OCI-M1 (cell line): ENCODE measurements at regions not wholly inside any gene's neighbourhood (a gene's known extent, or its start where the extent isn't known, plus 50 kb on each side); places are given as distances from the start of the nearest gene placed in this dataset.
"Not testable (repeated sequence)": the region's sequence is repeated elsewhere in the genome, so short reads cannot be mapped to it uniquely, and the experiment has no call there.

Source experiments
- DNase-seq: peaks from one replicate; lab custom pipeline; 2025; lab: John Stamatoyannopoulos, UW

- no peak for DNase-seq
These were observed 145.9 kb downstream of the ALX1 start for GRCh38 chr12:85425926-85426325.

- DNase-seq = not testable (repeated sequence)
These were observed 153.1 kb downstream of the ALX1 start for GRCh38 chr12:85433148-85433547.

GRCh38 chr12:85440271-85440670 lies 160.3 kb downstream of the ALX1 start:
- DNase-seq = peak; percentile 30

DNA sequence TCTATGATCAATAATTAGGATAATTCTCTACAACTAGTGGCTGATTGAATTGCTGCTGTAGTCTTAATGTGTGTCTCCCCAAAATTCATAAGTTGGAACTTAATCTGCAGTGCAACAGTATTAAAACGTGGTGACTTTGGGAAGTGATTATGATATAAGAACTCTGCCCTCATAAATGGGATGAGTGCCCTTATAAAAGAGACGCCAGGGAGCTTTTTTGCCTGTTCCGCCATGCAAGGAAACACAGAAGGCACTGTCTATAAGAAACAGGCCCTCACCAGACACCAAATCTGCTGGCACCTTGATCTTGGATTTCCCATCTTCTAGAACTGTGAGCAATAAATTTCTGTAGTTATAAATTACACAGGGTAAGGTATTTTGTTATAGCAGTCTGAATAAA lies 161.0 kb downstream of the ALX1 start:
- DNase-seq = no peak

DNA sequence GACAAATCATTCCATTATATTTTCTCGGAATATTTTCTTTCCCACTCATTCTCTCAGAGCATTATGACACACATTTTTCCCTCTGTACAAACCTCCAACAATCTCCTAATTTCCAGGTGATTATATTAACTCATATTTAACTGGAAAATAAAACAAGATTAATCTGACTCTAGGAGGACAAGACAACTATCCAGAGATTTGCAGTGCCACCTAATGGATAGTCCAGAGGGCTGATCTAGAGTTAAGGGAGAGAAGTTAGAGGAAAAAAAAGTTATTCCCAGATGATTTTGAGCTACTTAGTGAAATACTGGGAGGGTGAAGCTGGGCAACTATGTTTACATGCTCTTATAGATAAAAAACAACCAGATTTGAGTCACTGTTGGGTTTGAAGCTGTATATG lies 161.7 kb downstream of the ALX1 start:
- peak; percentile 25 for DNase-seq

GRCh38 chr12:85445060-85445938 lies 165.3 kb downstream of the ALX1 start:
- DNase-seq = no peak

GRCh38 chr12:85448031-85448430 lies 168.0 kb downstream of the ALX1 start:
- DNase-seq = peak; percentile 41

GRCh38 chr12:85448548-85449139 lies 168.6 kb downstream of the ALX1 start:
- peak; percentile 71 for DNase-seq

DNA sequence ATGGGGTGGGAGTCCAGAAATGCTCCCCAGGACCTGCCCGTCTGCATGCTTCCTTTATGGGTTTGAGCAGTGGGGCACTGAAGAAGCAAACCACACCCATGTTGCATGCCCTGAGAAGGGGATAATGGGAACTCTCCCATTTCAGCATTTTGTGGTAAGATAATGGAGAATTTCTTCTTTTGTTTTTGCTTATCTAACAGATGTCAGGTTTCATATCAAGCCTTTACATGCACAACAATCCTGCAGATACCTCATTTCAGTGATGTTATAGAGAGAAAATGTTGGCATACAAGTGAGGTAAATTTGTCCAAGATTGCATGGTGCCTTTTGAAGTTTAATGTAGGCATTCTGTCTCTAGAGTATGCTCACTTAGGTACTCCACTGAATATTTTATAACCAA lies 177.0 kb downstream of the ALX1 start:
- peak; percentile 92 for DNase-seq

- DNase-seq = no peak
These were observed 181.1 kb downstream of the ALX1 start for GRCh38 chr12:85461127-85461526.

GRCh38 chr12:85462888-85463287 lies 182.9 kb downstream of the ALX1 start:
- no peak for DNase-seq

- DNase-seq = no peak
These were observed 186.9 kb downstream of the ALX1 start for GRCh38 chr12:85466890-85467289.

DNA sequence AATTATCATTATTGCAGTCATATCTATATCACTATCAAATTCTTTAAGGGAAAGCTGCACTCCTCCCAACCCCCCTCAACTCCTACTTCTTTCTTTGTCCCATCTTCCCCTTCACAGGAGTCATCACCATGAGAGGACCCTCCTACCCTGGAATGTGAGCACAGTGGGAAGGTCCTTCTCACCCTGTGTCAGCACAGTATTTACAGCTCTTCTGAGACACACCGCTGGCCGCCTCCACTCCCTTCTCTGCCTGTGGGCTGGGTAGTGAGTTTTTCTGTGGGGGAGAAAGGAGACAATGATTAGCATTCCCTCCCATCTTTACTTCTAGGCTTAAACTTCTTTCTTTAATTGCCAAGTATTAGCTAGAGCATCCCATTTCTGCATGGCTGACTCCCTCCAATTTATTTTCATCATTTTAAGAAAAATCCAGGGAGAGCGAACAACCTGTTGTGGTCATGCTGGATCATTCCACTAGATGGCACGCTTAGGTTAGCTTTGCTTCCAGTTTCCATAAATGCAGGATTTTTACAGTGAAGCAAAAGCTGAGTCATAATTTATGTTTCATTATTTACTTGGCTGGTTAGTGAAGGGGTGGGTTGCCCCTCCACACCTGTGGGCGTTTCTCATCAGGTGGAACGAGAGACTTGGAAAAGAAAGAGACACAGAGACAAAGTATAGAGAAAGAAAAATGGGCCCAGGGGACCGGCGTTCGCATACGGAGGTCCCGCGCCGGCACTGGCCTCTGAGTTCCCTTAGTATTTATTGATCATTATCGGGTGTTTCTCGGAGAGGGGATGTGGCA lies 188.5 kb downstream of the ALX1 start:
- DNase-seq = peak; percentile 86

GRCh38 chr12:85469158-85470086 lies 189.4 kb downstream of the ALX1 start:
- DNase-seq = peak; percentile 80

DNA sequence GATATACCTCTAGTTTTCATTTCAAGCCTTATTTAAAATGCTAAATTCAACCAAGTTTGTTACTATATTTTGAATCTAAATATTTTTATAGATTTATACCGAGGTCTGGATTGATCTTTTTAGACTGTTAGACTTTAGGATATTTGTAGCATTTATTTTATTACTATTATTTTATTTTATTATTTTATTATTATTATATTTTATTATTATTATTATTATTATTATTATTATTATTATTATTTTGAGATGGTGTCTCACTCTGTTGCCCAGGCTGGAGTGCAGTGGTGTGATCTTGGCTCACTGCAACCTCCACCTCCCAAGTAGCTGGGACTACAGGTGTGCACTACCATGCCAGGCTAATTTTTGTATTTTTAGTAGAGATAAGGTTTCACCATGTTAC lies 195.3 kb downstream of the ALX1 start:
- DNase-seq = not testable (repeated sequence)

DNA sequence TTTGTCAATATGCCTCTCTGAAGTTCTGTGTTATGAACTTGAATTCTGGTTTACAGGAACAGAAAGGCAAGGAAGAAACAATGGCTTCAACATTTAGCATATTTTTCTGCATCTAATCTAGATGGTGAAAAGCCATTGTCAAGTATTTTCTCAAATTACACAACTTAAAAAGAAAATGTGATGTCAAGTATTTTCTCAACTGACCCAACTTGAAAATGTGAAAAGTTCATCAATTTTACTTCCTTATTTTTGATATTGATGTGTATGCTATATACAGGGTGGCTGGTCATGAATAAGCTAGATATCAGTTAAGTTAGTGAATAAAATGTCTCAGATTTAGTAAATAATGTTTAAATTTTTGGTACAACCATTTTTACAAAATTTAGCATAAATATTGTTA lies 196.7 kb downstream of the ALX1 start:
- peak; percentile 53 for DNase-seq

GRCh38 chr12:85484387-85484786 lies 204.4 kb downstream of the ALX1 start:
- no peak for DNase-seq

- no peak for DNase-seq
These were observed 209.2 kb downstream of the ALX1 start for GRCh38 chr12:85489194-85489593.

- DNase-seq = no peak
These were observed 224.1 kb downstream of the ALX1 start for GRCh38 chr12:85504164-85504563.

DNA sequence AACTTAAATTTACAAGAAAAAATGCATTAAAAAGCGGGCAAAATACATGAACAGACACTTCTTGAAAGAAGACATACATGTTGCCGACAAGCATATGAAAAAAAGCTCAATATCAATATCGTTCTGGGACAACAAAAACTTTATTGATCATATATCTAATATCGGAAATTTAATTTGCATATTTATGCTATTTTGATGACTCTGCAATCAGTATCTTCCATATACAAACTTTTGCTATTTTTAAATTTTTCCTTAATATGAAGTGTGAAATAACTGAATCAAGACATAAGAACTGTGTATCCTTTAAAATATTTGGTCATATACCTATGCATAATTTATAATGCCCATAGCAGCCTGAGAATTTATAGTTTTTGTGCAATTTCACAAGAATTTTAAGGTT lies 224.6 kb downstream of the ALX1 start:
- DNase-seq = no peak

GRCh38 chr12:85507456-85507855 lies 227.4 kb downstream of the ALX1 start:
- no peak for DNase-seq
